WTC11 (cell line): ENCODE measurements at regions not wholly inside any gene's neighbourhood (a gene's known extent, or its start where the extent isn't known, plus 50 kb on each side); places are given as distances from the start of the nearest gene placed in this dataset.

Experiments
- ATAC-seq: fragments of 200-7000 bp; cut with Tn5 transposase; 2 replicates; pipeline ENCODE4 v1.10.0; 2021; ENCODE audit warnings: mild to moderate bottlenecking, moderate library complexity
- CTCF ChIA-PET: fragments of 300-600 bp; sonication (Branson Sonifier 250); formaldehyde crosslinking; loops from one replicate; lab custom pipeline; 2021; ENCODE audit warnings: antibody characterized with exemption; lab: Charles Lee
- POLR2A ChIA-PET: fragments of 350-600 bp; sonication (Branson Sonifier 250); formaldehyde crosslinking; loops from one replicate; lab custom pipeline; 2021; ENCODE audit warnings: antibody characterized with exemption; lab: Charles Lee
- DNase-seq: peaks from one replicate; pipeline ENCODE4 v3.0.0; 2021; ENCODE audit warnings: low spot score
- H3K27ac Mint-ChIP-seq: 2 replicates; pipeline ENCODE4 v1.8.0; 2021; ENCODE audit warnings: mixed read lengths
- H3K27me3 Mint-ChIP-seq: 2 replicates; pipeline ENCODE4 v1.8.0; 2021; ENCODE audit warnings: low read depth, mild to moderate bottlenecking, moderate library complexity, mixed read lengths
- H3K36me3 Mint-ChIP-seq: 2 replicates; pipeline ENCODE4 v1.8.0; 2021; ENCODE audit warnings: mixed read lengths
- H3K4me1 Mint-ChIP-seq: 2 replicates; pipeline ENCODE4 v1.8.0; 2022; ENCODE audit warnings: mixed read lengths
- H3K4me3 Mint-ChIP-seq: 2 replicates; pipeline ENCODE4 v1.8.0; 2021; ENCODE audit warnings: mild to moderate bottlenecking, moderate library complexity, mixed read lengths
- H3K9me3 Mint-ChIP-seq: 2 replicates; pipeline ENCODE4 v1.8.0; 2021; ENCODE audit warnings: mixed read lengths
- ATF3 ChIP-seq: sonication (generic); formaldehyde crosslinking; conservative IDR thresholded peaks from 2 replicates; pipeline ENCODE4 v1.8.1; 2022; ENCODE audit warnings: mild to moderate bottlenecking, missing genetic modification reagents
- CBFB ChIP-seq: sonication (generic); formaldehyde crosslinking; IDR thresholded peaks from 2 replicates; pipeline ENCODE4 v1.8.1; 2022; ENCODE audit warnings: mild to moderate bottlenecking, low read depth, missing genetic modification reagents
- CREM ChIP-seq: sonication (generic); formaldehyde crosslinking; IDR thresholded peaks from 2 replicates; pipeline ENCODE4 v1.8.1; 2022; ENCODE audit warnings: mild to moderate bottlenecking, missing genetic modification reagents, moderate library complexity
- CTCF ChIP-seq: fragments of 200-600 bp; IDR thresholded peaks from 2 replicates; pipeline ENCODE4 v1.8.0; 2022; ENCODE audit warnings: antibody characterized with exemption
- ESRRA ChIP-seq: sonication (generic); formaldehyde crosslinking; IDR thresholded peaks from 2 replicates; pipeline ENCODE4 v1.8.1; 2022; ENCODE audit warnings: mild to moderate bottlenecking, missing genetic modification reagents, borderline replicate concordance
- GRHL2 ChIP-seq: fragments of 250-450 bp; sonication (Bioruptor Pico); IDR thresholded peaks from 2 replicates; pipeline ENCODE4 v1.8.0; 2022; ENCODE audit warnings: mild to moderate bottlenecking, moderate library complexity; ENCODE audit not compliant: insufficient replicate concordance, severe bottlenecking
- JAZF1 ChIP-seq: fragments of 250-450 bp; sonication (Bioruptor Pico); IDR thresholded peaks from 2 replicates; pipeline ENCODE4 v1.9.0; 2021; ENCODE audit warnings: moderate library complexity, mild to moderate bottlenecking, inconsistent platforms
- JUN ChIP-seq: sonication (generic); formaldehyde crosslinking; IDR thresholded peaks from 2 replicates; pipeline ENCODE4 v1.8.0; 2023; ENCODE audit warnings: mild to moderate bottlenecking, missing genetic modification reagents
- NR1H2 ChIP-seq: sonication (generic); formaldehyde crosslinking; IDR thresholded peaks from 2 replicates; pipeline ENCODE4 v1.9.0; 2021; ENCODE audit warnings: mild to moderate bottlenecking, moderate library complexity, missing genetic modification reagents
- NR3C1 ChIP-seq: sonication (generic); formaldehyde crosslinking; conservative IDR thresholded peaks from 2 replicates; pipeline ENCODE4 v1.8.1; 2023; ENCODE audit warnings: low read depth, mild to moderate bottlenecking, missing genetic modification reagents
- PREB ChIP-seq: sonication (generic); formaldehyde crosslinking; IDR thresholded peaks from 2 replicates; pipeline ENCODE4 v1.8.1; 2022; ENCODE audit warnings: mild to moderate bottlenecking, missing genetic modification reagents, moderate library complexity, borderline replicate concordance
- SOX15 ChIP-seq: fragments of 250-450 bp; sonication (Bioruptor Pico); IDR thresholded peaks from 2 replicates; pipeline ENCODE4 v1.9.0; 2021; ENCODE audit warnings: mild to moderate bottlenecking
- TEAD1 ChIP-seq: sonication (generic); formaldehyde crosslinking; IDR thresholded peaks from 2 replicates; pipeline ENCODE4 v1.8.0; 2022; ENCODE audit warnings: mild to moderate bottlenecking, missing genetic modification reagents
- ZBTB43 ChIP-seq: sonication (generic); formaldehyde crosslinking; IDR thresholded peaks from 2 replicates; pipeline ENCODE4 v1.8.1; 2023; ENCODE audit warnings: mild to moderate bottlenecking, missing genetic modification reagents
- ZNF138 ChIP-seq: sonication (generic); formaldehyde crosslinking; conservative IDR thresholded peaks from 2 replicates; pipeline ENCODE4 v1.8.1; 2022; ENCODE audit warnings: mild to moderate bottlenecking, moderate library complexity, missing genetic modification reagents
- ZNF219 ChIP-seq: sonication (generic); formaldehyde crosslinking; IDR thresholded peaks from 2 replicates; pipeline ENCODE4 v1.8.0; 2023; ENCODE audit warnings: missing genetic modification reagents, mild to moderate bottlenecking, borderline replicate concordance
- ZNF317 ChIP-seq: sonication (generic); formaldehyde crosslinking; IDR thresholded peaks from 2 replicates; pipeline ENCODE4 v1.8.1; 2023; ENCODE audit warnings: low read depth, mild to moderate bottlenecking, moderate library complexity, missing genetic modification reagents, borderline replicate concordance

GRCh38 chr4:182188622-182189021, 54.6 kb upstream of the TENM3 start:
- no peak for DNase-seq
- H3K36me3 Mint-ChIP-seq, result no peaks in the 10 kb centered on the region
- POLR2A ChIA-PET, result interaction anchor here (0.8 kb wide), 1 partner anchor 194 kb away, joined by 3 read pairs; no protein-coding TSS in a partner anchor
- peaks cover 27% of the 10 kb centered on the region for H3K4me1 Mint-ChIP-seq
- H3K27ac Mint-ChIP-seq, result no peak overlapping the region
- no peak overlapping the region for H3K4me3 Mint-ChIP-seq
- TF ChIP-seq ATF3 (CRISPR knock-in tag) (no peak), ESRRA (CRISPR knock-in tag) (no peak), GRHL2 (CRISPR knock-in tag) (no peak), CBFB (CRISPR knock-in tag) (no peak), SOX15 (no peak), ZBTB43 (CRISPR knock-in tag) (no peak), CTCF (no peak), ZNF138 (CRISPR knock-in tag) (no peak)
- TF ChIP-seq, all 79 proteins: peak for 0
- H3K27me3 Mint-ChIP-seq, result no peaks in the 10 kb centered on the region
- no peak for ATAC-seq
- CTCF ChIA-PET, result interaction anchor here (0.5 kb wide), 1 partner anchor 35 kb away, joined by 3 read pairs; no protein-coding TSS in a partner anchor
- H3K9me3 Mint-ChIP-seq, result no peaks in the 10 kb centered on the region

- Mint-ChIP-seq H3K4me3 (no peak overlapping the region), H3K36me3 (no peaks in the 10 kb centered on the region), H3K9me3 (no peaks in the 10 kb centered on the region)
- ChIA-PET POLR2A (no interaction called here), CTCF (no interaction called here)
- no peak for DNase-seq
- ATAC-seq, result no peak
- TF ChIP-seq CREM (CRISPR knock-in tag), result no peak
- TF ChIP-seq, all 79 proteins: peak for 0
- H3K27me3 Mint-ChIP-seq, result no peaks in the 10 kb centered on the region
- H3K27ac Mint-ChIP-seq, result no peak overlapping the region
- H3K4me1 Mint-ChIP-seq, result peaks cover 27% of the 10 kb centered on the region
Measured at GRCh38 chr4:182189103-182189878, 53.9 kb upstream of the TENM3 start.

- ChIA-PET CTCF (no interaction called here), POLR2A (no interaction called here)
- no peak overlapping the region for H3K27ac Mint-ChIP-seq
- DNase-seq, result no peak
- ATAC-seq, result no peak
- H3K9me3 Mint-ChIP-seq, result no peaks in the 10 kb centered on the region
- TF ChIP-seq JAZF1 (CRISPR knock-in tag), result no peak
- no peak for TF ChIP-seq PREB (CRISPR knock-in tag)
- no peak for TF ChIP-seq TEAD1
- no peak for TF ChIP-seq NR3C1 (CRISPR knock-in tag)
- TF ChIP-seq JUN (CRISPR knock-in tag), result no peak
- TF ChIP-seq CTCF, result no peak
- TF ChIP-seq NR1H2, result no peak
- no peak for TF ChIP-seq ZNF317 (CRISPR knock-in tag)
- TF ChIP-seq CBFB (CRISPR knock-in tag), result no peak
- no peak for TF ChIP-seq ZNF219 (CRISPR knock-in tag)
- peaks cover 27% of the 10 kb centered on the region for H3K4me1 Mint-ChIP-seq
- H3K4me3 Mint-ChIP-seq, result no peak overlapping the region
- H3K27me3 Mint-ChIP-seq, result no peaks in the 10 kb centered on the region
- no peaks in the 10 kb centered on the region for H3K36me3 Mint-ChIP-seq
Measured at GRCh38 chr4:182190306-182190705, 52.9 kb upstream of the TENM3 start.
